ENCODE measurements at regions not wholly inside any gene's neighbourhood (a gene's known extent, or its start where the extent isn't known, plus 50 kb on each side); places are given as distances from the start of the nearest gene placed in this dataset.
A peak's percentile ranks its signal among the peaks of the same experiment; 100 is the strongest.

DNA sequence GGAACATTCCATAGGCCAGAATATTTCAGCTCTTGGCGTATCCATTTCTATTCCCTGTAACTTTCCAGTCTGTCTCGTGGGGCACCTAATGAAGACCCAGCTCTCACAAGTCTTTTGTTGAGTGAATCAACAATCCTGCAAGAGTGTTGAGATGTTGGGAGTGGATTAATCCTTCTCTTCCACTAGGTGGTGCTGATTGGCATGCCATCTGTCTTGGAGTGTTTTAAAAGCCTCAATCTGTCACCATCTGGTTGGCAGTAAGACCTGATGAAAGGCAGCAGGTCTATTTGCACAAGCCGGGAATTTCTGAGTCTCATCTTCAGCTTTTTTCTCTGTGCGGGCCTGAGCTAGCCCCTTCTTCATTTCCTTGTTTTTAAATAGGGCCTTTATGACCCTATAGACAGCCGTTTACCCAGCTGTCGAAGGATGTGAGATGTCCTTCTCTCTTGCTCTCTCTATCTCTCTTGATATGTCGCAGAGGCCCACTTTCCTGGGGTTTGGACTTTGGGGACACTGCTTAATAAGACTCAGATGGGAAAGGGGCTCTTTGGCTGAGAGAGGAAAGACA is 180.5 kb downstream of the ZNF365 start:
- DNase-seq, result peak; percentile 28

DNA sequence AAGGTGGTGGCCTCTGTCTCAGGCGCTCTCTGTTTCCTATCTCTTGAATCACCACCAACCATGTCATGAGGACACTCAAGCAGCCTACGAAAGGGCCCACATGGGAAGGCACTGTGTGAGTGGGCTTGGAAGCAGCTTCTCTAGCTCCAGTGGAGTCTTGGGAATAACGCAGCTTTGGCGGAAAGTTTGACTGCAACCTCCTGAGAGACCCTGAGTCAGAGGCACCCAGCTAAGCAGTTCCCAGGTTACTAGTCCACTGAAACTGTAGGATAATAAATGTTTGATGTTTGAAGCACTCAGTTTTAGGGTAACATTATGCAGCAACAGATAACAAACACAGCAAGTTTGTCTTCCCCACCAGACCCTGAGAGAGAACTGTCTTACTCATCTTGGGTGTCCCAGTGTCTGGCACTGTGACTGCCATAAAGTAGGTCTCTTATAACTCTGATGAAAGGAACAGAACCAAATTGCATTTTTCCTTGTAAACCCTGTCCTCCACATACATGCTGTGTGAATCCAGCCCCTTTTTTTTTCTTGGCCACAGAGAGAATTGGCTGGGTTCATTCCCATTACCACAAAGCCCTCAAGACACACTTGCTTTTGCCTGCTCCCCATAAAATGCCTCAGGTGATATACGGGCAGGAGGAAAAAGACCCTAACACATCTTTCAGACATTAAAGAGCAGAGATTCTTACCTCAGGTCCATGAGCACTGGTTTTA is 185.5 kb downstream of the ZNF365 start:
- no peak for DNase-seq

DNA sequence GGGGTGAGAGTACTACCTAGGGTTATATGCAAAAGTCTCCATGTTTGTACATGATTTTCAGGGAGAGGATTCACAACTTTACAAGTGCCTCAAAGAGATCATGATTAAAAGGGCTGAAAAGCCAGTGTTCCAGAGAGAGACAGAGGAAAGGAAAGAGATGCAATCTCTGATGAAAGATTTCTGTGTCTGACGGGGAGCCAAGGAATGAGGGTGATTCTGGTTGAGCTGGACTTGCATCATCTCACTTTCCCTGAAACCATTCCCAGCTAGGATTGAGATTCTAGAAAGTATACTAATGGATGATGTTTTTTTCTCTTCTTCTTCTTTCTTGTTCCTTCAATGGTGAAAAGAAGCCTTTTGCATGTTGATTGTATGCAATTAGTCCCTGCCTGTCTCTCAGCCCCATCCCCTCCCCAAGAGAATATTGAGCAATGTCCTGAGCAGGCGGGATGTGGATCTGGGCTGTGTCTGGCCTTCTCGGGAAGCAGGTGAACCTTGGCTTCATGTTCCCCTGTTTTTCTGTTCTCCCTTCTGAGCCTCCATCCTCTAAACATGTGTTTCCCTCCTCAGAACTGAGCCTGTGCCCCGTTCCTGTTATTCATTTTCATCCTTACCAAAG is 186.1 kb downstream of the ZNF365 start:
- DNase-seq, result no peak

DNA sequence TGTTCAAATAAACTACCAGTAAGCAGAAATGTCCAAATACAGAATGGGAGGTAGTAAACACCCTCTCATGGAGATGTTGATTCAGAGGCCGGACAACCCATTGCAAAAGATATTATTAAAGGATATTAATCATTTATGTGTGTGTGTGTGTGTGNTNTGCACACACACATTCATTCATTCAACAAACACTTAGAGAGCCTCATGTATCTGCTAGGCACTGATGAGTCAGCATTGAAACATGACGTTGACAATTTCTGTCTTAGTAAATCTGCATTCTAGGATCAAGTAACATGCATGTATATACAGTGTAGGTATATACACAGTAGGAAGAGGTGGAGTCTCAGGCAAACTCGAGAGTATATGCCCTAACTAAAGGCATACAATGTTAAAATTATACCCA is 187.0 kb downstream of the ZNF365 start:
- no peak for DNase-seq

DNA sequence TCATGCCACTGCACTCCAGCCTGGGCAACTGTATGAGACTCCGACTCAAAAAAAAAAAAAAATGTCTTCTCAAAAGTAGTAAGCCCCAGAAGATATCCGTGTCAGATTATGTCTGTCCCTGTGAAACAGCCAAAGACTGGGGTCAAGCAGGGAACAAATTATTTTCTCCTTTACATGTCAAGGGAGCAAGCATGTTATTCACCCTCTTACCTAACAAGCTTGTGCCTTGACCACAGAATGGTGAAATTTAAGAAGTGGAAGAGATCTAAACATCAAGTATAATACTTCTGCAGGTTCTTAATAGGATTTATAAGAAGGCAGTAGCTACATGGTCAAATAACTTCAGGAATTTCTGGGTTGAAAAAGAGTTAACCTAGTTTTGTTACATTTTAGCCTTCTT is 187.9 kb downstream of the ZNF365 start:
- no peak for DNase-seq

DNA sequence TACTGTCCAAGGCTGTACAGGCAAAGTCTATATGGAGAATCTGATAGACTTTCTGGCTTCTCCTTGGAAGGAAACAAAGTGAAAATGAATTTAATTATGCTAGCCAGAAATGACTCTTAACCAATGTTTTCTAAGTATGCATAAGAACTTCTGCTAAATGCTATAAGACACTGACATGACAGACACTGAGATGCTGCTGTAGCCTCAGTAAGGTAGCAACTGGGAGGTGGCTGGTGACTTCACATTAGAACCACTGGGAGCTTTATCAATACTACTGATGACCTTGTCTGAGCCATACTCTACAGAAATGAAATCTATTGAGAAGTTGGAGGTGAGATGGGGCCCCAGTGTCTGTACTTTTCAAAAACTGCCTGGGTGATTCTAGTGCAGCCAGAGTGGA is 188.6 kb downstream of the ZNF365 start:
- no peak for DNase-seq

DNA sequence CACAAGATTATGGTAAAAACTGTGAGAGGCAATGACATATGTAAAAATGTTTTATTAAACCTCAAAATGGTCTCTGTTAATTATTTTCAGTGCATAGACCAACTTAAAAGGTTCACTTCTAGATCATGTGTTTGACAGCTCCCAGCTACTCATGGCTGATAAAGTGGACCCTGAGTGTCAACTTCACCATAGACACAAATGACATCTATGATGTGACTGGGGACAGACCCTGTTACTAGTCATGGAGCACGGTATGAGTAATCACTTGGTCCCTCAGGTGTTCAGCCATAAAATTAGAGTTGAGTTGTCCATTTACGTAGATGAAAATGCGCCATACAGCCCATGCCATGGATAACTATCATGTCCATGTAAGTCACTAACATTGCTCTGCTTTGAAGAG is 199.8 kb downstream of the ZNF365 start:
- DNase-seq, result no peak

GRCh38 chr10:62577076-62577475 is 202.9 kb downstream of the ZNF365 start:
- no peak for DNase-seq

GRCh38 chr10:62577666-62578291 is 203.6 kb downstream of the ZNF365 start:
- no peak for DNase-seq

DNA sequence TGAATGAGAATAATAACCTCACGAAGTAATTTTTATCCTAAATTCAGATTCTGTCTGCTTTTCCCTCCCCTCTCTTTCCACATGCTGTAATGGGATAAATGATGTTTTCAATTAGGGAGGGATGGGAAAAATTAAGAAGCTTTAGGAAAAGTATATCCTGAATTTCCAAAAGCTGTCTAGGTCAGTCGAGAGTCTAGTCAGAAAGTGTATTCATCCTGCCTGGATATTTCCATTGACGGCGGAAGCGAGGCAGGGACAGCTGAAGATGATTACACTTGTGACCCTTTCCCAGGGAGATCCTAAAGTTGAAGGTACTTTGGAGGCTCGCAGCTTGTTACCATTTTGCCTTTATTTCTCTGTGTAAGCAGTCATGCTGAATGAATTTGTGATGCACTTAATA is 204.1 kb downstream of the ZNF365 start:
- DNase-seq, result no peak

DNA sequence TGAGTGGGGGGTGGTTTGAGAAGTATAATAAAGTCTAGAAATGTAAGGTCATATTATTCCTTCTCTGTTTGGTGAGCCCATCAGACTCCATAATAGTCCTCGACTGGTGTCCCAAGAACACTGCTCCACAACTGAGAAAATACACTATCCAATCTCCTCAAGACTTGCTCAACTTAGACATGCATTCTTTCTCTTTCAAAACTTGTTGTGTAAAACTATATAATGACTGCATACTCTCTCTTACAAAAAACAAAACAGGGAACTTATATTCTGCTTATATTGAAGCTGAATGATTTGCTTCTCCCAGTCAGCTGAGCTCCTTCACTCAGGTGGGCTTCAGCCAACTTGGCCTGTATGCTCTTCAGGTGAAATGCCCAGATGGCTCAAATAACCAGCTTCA is 204.7 kb downstream of the ZNF365 start:
- no peak for DNase-seq

- no peak for DNase-seq
Measured at GRCh38 chr10:62580396-62580795, 206.2 kb downstream of the ZNF365 start.

DNA sequence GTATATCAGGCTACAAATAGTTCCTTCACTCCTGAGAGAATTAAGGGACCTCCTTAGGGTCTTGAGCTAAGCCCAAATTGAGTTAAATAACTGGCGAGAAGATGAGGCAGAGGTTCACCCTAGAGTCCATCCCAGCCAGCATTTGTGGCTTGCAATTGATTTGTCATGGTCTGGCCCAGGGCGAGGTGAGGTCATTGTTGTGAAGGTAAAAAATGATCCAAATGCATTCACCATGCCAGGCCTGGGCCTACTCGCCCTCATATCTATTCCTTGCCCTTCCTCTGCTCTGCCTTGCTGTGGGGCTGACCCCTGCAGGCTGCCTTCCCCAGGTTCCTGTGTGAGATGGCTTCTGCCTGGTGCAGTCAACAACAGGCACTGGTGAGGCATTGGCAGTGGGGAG is 207.2 kb downstream of the ZNF365 start:
- no peak for DNase-seq

- DNase-seq, result no peak
Measured at GRCh38 chr10:62582101-62582705, 208.0 kb downstream of the ZNF365 start.

GRCh38 chr10:62582804-62583208 is 208.6 kb downstream of the ZNF365 start:
- DNase-seq, result no peak

DNA sequence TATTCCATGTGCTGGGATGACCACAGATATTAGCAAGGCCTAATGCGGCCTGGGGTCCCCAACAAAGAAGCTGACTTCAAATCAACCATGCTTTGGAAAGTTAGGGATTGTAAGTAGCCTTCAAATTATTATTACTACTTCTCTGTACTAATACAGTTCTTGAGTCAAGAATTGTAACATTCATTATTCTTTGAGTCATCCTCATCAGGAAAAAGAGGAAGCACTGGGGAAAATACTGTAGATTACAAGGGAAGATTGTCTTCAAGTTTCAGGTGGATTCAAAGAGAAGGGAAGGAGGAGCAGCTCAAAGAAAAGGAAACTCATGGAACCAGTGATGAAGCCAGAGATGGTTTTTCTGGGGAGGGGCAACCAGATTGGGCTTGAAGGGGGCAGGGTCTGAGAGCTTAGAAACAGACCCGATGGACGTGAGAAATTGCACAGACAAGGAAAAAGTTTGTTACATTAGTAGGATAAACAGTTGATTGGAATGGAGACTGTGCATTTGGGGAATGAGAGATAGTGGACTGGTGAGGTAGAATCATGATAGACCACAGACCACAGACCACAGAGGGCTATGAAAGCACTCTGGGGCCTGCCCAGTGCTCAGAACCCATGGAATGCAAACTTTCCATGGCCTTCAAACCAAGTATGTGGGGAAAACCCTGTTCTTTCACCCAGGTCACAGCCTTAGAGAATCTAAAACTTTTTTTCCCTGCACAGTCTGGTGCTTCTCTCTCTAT is 209.9 kb downstream of the ZNF365 start:
- no peak for DNase-seq

GRCh38 chr10:62584731-62585130 is 210.6 kb downstream of the ZNF365 start:
- no peak for DNase-seq

GRCh38 chr10:62585211-62585775 is 211.1 kb downstream of the ZNF365 start:
- no peak for DNase-seq

- DNase-seq, result no peak
Measured at GRCh38 chr10:62587011-62587410, 212.8 kb downstream of the ZNF365 start.

DNA sequence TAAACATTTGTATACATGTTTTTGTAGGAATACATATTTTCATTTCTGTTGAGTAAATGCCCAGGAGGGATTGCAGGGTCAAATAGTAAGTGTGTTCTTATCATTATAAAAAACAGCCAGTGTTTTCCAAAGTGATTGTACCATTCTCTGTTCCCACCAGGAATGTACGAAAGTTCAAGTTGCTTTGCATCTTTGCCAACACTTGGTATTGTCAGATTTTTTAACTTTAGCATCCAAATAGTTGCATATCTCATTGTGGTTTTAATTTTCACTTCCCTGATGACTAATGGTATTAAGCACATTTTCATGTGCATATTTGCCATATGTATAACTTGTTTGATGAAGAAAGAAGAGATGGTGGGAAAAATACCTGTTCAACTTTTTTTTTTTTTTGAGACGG is 213.9 kb downstream of the ZNF365 start:
- no peak for DNase-seq

GRCh38 chr10:62589689-62590088 is 214.8 kb upstream of the ADO start:
- no peak for DNase-seq

- no peak for DNase-seq
Measured at GRCh38 chr10:62590306-62590705, 214.2 kb upstream of the ADO start.

- DNase-seq, result peak; percentile 52
Measured at GRCh38 chr10:62594093-62594520, 210.4 kb upstream of the ADO start.

All from CD4-positive, alpha-beta T cell treated with Interleukin-12 subunit alpha and Interleukin-12 subunit beta, for 1 hour (primary cell).